ENCODE measurements at regions not wholly inside any gene's neighbourhood (a gene's known extent, or its start where the extent isn't known, plus 50 kb on each side); places are given as distances from the start of the nearest gene placed in this dataset.

DNA sequence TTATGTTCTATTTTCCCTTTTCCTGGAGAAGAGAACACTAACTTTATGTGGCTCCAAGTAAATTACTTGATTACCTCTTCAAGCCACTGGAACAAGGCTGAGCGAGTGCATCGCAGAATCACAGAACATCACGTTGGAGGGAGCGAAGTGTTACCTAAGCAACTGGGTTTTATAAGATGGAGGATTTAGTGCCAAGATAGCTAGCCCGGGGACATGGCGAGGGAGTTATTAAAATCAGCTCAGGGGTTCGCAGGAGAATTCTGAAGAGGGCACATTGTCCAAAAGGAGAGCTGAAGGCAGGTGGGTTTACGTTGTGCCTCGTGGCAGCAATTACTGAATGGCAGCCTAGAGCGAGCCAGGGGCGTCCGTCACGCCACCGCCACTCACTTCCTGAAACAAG is 563.2 kb upstream of the ADAMTS16 start:
- TF ChIP-seq, protein P1, sequence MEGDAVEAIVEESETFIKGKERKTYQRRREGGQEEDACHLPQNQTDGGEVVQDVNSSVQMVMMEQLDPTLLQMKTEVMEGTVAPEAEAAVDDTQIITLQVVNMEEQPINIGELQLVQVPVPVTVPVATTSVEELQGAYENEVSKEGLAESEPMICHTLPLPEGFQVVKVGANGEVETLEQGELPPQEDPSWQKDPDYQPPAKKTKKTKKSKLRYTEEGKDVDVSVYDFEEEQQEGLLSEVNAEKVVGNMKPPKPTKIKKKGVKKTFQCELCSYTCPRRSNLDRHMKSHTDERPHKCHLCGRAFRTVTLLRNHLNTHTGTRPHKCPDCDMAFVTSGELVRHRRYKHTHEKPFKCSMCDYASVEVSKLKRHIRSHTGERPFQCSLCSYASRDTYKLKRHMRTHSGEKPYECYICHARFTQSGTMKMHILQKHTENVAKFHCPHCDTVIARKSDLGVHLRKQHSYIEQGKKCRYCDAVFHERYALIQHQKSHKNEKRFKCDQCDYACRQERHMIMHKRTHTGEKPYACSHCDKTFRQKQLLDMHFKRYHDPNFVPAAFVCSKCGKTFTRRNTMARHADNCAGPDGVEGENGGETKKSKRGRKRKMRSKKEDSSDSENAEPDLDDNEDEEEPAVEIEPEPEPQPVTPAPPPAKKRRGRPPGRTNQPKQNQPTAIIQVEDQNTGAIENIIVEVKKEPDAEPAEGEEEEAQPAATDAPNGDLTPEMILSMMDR (IDR thresholded peaks at IDR 0.05), result no peak
- no peak for TF ChIP-seq MAX (IDR thresholded peaks at IDR 0.05)
- no peak for TF ChIP-seq POLR2A (IDR thresholded peaks at IDR 0.05; ENCODE audit: low read length)
